GM04503 (cell line): ENCODE measurements at regions not wholly inside any gene's neighbourhood (a gene's known extent, or its start where the extent isn't known, plus 50 kb on each side); places are given as distances from the start of the nearest gene placed in this dataset.

Experiments
- DNase-seq: peaks from one replicate; pipeline ENCODE4 v3.0.0-alpha.2; 2012; ENCODE audit warnings: low read depth

DNA sequence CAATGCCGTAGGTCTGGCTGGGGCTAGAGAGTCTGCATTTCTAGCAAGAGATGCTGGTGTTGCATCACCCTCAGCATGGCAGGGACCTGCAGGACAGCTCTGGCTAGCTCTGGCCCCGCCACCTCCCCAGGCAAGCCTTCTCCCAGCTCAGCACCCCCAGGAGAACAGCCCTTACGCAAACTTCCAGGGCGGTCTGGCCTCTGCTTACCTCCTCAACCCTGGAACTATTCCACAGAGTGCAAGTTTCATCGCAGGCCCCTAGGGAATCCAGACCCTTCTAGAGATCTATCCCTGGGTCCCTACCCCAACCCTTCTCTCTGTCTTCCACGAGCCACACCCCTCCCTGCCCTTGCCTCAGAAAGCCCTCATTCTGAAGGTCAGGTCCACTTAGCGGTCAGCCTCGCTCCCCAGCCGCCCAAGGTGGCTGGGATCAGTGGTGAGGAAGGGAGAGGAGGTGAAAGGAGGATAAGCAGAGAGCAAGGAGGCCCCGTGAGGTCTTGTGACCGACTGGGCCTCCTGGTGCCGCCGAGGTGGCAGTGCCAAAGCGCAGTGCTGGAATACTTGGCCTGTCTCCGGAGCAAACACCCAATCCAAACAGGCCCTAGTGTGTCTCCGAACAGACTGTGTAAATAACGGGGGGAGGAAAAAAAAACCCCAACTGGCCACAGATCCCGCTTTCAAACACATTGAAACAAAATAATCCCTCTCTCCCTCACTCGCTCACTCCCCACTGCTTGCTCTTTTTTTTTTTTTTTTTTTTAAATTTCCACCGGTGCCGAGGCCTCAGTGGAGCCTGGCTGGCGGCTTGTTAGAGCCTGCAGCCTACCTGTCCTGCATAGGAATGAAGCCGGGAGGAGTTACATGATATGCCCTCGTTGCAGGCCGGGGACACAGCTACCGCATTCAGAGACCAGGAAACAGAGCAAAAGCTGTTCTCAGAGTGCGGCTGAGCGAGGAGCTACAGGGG, 380.9 kb downstream of the SOX9 start:
- no peak for DNase-seq

DNA sequence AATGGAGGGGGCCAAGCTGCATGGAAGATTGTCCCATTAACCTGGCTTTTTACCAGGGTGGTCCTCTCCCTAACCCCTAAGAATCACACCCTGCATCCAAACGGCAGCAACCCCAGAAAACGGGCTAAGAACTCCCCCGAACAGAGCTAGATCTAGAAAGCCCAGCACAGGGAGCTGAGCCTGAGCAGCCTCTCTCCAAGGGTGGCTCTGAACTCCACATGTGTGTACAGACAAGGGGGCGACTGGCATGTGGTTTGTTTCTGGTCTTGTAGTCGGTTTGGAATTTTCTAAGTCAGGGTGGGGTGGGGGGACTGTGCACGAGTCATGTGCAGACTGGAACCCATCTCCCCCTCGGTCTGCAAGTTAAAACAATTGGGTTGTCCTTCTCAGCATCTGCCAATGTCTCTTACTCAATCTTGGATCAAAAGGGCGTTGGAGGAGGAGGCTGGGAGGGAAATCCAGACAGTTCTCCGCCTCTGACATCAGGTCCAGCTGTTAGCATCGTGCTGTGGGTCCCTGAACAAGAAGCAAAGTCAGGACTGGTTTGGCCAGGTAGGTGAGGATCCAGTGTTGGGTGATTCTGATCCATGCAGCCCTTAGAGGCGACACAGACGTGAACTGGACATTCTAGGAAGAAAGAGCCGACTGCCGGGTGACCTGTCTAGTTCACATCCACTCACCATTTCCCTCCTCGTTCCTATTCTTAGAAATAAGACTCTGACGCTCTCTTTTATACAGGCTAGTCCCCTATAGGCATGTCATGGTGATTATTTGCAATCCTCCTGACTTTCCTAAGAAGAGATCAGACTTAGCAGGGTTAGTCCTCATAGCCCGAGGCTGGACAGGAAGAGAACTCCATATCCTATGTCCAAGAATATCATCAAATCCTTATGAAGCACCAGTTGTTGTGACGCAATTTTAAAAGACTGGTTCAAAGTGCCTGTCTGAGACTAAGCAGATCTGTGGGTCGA, 381.8 kb downstream of the SOX9 start:
- DNase-seq, result no peak

DNA sequence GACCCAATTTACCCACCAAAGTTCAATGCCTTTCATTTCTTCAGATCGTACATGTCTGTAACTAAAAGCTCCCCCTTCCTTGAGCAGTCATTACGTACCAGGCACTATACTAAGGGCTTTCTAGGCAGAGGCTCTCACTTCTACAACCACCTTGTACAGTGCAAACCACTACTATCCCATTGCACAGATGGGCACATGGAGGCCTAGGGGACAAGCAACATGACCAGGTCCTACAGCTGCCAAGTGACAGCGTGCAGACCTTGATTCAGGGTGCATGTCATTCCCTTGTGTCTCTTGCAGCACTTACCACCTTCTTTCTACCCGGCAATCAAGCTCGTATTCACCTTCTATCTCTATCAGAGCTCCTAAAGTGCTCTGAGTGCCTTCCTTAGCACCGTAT, 382.7 kb downstream of the SOX9 start:
- no peak for DNase-seq

DNA sequence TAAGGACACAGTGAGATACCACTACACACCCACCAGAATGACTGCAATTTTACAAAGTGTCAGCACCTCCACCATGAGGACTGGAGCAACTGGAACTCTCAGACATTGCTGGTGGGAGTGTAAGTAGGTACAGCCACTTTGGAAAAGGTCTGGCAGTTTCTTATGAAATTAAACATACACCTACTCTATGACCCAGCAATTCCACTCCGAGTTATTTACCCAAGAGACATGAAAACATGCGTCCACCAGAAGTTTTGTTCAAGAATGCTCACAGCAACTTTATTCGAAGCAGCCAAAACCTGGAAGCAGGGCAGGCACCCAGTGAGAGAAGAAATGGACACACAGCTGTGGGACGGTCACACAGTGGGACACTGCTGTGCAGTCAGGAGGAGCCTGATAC, 384.0 kb downstream of the SOX9 start:
- DNase-seq, result no peak

DNA sequence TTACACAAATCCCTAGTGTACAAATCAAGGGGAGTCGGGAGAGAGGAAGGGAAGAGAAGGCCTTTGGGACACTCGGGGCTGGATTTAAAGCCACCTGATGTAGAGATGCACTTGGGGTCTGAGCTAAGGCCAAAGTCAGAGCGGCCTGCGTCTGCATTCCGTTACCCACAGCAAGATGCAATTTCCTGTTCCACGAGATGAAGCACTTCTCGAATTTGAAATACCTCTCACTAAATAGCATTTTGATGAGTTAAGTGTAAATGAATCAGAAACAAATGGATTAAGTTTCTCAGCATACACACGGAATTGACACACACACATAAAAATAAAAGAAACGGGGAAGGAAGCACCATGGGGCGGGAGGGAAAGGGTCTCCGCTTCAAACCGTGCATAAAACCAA, 386.0 kb downstream of the SOX9 start:
- no peak for DNase-seq

DNA sequence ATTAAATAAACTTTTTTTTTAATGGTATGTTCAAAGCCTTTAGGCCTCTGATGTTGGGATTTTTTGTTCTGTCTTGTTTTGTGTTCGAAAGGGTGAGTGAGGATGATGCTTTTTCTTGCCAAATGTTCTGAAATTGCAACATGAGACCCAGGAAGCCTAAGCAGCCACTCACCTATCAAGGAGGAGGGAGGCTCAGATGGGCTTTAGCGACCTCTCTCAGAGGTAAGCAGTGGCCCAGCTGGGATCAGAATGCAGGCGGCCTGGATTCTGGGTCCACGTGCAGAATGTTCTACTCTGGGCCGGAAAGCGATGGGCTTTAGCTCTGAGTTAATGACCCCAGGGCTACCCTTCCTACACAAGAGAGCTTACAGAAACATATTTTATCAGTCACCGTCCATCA, 386.6 kb downstream of the SOX9 start:
- no peak for DNase-seq

DNA sequence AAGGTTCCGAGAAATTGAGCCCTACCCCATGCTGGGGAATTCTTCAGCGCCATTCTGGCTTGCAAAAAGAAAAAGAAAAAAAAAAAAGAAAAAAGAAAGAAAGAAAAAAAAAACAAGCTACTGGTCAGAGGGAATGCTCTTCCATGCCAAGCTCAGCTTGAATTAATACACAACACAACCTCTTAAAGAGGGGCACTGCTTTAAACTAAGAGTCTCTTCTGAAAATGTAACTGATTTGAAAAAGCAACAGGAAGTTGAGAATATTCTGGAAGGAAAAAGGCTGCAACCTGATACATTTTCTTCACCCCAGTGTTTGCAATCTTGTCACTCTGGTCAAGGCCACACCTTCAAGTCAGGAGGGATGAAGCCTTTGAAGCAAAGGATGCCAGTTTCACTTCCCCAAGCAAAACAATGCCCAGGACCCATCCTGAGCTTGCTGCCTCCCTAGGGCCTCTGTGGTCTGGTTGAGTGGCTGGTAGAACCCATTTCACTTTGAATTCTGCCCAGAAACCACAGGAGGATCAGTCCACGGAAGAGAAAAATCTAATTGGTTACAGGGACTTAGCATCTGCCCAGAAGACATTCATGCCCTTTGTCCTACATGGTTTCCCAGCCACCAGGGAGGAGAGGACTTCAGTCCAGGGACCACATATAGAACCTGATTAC, 389.7 kb downstream of the SOX9 start:
- no peak for DNase-seq

DNA sequence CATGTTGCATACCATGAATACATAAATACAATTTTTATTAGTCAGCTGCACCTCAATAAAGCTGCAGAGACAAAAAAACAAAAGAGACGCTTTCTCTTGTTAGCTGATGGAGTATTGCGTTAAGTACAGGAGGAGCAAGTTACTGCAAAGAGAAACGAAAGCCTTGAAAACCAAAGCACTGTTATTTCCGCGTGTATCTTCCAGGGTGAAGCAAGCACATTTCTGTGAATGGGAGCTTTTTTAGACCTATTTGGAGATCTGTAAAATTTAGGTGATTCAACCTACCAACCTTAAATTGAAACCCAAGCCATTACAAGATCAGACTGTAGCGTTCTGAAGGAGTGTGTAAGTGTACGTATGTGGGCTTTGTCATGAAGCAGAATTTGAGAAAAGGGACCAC, 390.4 kb downstream of the SOX9 start:
- no peak for DNase-seq

DNA sequence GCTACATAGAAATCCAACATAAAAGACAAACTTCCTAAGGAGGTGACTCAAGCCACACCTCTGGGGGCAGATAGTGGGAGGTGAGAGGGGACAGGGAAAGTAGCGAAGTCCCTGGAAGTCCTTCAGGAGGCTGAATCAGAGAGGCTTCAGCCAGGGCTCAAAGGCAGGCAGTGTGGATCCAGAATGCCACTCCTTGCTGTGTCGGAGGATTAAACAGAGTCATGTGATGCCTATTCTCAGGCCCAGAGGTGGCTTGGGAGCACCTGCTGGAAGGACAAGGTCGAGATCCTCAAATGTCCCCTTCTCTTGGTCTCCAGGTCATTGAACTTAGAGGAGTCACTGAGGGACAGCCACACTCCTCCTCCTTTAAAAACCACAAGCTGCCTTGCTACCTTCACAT, 391.1 kb downstream of the SOX9 start:
- DNase-seq, result no peak

DNA sequence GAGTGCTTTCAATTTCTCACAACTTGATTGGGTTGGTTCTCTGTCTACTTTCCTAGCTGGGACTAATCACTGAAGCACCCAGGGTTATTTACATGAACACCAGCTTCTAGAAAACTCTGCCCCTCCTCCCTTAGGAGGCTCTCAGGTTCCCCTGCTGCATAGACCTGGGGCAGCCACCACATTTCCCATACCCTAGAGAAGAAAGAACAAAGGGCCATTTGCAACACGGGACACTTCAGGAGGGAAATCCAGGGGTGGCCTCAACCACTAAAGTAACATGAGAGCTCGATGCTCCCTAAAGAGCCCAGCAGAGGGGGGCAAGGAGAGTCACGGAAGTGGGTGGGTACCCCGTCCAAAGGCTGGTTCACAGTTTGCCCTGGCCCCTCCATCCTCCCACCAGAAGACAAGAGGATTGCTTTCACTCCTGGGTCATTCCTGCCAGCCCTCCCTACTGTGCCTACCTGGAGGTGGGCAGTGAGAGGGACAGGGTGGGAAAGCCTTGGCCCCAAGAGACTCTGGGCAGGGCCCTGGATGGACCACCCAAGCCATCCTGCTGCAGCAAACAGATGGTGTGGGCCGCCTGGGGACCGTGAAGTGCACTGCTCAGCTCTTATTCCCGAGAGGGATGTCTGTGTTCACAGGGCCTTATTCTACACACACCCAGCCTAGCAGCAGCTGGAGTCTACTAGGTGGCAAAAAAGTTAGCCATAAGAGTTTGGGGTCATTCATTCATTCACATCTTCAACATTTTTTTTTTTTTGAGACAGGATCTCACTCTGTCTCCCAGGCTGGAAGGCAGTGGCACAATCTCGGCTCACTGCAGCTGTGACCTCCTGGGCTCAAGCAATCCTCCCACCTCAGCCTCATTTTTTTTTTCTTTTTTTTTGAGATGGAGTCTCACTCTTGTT, 392.1 kb downstream of the SOX9 start:
- DNase-seq, result no peak

DNA sequence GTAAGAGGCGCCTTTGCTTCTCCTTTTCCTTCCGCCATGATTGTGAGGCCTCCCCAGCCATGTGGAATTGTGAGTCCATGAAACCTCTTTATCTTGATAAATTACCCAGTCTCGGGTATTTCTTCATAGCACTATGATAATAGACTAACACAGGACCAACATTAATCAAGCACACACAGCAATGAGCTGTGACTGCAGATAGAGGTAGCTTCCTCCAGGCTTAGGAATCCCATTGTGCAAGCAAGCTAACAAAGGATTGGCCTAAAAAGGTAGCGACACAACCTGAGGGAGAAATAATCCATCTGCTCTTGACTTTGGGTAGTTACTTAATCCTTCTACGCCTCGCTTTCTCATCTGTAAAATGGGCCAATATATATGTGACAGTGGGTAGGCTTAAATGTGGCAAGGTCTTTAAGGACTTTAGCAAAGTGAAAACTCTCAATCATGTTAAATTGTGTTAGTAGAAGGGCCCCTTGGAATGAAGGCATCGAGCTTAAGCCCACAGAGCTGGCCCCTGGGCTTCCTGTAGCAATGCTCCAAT, 393.6 kb downstream of the SOX9 start:
- no peak for DNase-seq

DNA sequence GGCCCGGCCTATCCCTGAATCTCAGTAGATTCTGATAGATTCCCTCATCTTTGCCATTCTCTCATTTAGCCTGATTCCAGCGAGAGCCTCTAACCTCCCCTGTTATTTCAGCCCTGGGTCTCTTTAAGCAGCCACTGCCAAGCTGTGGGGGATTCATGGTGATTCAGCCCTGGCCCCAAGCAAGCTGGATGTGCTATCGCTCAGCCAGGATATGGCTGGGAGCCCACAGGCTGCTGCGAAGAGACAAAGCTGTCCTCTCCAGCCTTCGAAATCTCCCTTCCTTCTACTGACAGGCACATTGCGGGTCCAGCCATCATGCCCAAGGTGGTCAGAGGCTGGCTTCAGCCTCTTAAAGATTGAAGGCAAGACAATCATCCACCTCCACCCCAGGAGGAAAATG, 394.1 kb downstream of the SOX9 start:
- DNase-seq, result no peak

DNA sequence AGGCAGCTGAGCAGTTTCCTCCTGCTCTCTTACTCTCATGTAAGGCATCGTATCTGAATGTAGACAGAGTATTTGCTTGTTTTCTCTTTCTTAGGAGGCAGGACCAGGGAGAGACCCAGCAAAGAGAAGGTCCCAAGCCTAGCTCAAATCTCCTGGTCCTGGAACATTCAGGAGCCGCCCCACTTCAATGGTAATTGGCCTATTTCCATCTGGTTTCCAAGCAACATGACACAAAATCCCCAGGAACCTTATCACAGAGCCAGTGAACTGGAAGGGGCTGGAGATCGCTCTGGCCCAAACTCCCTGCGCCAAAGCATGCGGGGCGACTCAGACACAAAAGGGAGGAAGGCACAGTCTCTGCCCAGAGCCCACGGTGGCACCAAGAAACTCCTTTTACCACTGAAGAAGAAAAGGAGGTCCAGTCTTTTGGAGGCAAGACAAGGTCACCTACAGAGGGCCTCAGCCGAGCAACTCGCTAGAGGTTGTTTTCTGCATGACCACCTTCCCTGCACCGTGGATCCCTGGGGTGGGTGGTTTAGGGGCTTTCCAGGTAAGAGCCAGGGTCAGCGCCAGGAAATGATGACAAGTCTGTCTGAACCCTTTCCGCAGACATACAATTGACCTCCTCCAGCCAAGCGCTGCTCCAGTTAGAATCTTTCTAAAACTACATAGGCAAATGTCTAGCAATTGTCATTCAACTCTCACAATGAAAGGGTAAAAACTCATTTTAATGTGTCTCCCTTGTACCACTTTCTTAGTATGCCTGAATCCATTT, 394.7 kb downstream of the SOX9 start:
- no peak for DNase-seq

DNA sequence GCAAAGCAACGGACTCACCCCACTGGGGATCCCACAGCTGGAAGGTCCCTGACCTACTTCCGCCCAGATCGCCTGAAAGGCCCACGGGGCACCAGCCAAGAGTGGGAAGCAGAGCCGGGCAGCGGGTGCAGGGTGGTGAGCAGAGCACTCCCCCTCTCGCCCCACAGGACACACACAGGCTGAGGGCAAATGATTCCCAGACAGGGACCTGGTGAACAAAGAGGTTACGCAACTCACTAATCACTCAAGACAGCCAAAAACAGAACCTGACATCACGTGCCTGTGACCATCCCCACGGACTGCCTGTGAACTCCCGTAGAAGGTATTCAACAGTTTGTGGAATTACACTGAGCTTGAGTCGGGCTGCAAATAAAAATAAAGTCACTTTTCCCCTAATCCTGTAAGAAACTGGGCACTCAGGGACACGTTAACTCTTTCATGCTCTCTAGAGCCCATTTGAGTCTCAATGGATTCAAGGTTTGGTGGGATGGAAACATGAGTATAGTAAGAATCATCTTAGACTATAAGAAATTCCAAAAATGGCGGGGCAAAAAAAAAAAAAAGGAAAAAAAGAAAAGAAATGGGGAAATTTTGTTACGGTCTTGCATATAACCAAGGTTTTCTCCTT, 396.1 kb downstream of the SOX9 start:
- no peak for DNase-seq

DNA sequence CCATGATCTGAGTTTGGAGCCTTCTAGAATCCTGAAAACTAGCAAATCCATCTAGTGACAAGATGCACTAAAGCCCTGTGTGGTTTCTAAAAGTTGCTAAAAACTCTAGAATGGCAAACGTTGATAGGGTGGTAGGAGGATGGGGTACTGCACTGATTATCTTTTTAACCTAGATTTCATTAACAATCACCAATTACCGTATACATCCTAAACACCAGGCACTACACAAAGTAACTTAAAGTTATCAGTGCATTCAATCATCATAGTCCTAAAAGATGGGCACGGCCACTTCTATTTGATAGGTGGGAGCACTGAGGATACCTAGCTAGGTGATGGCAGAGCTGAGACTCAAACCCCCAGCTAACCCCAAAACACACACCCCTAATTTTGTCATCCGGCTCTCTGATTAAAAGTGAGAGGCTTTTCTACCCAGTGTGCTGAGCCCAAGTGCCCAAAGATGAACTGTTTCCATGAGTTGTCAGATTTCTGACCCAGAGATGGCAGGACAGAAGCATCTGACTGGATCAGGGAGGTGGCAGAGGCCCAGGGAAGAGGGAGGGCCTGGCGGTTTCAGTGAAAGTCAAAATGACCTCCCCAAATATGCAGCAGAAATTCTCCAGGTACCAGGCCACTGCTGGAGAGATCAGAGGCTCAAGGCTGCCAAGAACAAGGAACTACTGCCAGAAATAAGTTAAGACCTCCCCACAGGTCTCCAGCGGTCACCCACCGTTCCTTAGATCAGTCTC, 396.8 kb downstream of the SOX9 start:
- no peak for DNase-seq

DNA sequence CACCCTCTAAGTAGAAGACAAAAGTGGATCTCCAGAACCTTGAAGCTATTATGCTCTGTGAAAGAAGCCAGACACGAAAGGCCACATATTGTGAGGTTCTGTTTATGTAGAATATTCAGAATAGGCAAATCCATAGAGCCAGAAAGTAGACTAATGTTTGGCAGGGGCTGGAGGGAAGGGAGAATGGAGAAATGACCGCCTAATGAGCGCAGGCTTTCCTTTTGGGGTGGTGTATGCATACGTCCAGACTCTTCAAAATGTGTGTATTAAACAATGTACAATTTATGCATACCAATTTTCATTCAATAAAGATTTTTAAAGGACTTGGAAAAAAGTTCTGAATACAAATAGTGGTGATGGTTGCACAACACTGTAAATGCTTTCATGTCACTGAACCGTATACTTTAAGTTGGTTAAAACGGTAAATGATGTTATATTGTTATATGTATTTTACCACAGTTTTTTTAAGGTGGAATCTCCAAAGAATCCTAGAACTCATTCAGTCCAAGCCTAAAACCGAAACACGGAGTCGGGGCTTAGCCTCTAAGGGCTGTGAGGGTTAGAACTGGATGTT, 397.4 kb downstream of the SOX9 start:
- no peak for DNase-seq

DNA sequence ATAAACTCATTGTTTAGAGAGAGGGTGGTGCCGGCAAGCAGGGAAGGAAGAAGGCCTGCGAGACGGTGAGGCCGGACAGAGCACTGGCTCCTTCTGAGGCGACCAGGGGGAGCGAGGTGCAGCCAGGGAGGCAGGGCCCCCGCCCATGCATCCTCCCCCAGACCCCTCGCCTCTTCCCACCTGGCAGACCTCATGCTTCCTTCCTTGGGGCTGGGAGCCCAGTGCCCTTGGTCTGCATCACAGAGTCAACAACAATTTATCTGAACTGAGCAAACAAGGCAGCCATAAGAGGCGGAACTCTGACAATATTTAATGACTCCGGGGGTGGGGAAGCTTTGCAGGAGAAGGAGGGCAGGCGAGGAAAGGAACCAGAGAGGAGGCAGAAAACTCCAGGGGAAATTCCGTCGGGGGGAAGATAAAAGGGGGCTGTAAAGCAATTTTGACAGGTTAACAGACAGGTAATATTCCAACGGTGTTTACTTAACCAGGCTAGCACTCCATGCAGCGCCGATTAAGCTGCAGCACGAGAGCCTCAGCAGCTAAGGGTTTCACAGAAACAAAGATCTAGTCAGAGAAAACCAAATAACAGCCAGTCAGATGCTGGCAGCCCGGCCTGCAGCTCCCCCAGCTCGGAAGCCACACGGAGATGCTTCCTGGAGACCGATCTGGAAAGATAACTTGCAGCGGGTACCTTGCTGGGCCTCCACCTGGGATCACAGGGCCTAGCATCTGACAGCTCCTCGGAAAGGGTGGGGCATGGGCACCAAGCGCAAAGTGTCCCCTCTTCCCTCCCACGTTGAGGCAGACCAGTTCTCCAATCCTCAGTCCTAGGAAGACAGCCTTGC, 398.2 kb downstream of the SOX9 start:
- DNase-seq, result no peak

DNA sequence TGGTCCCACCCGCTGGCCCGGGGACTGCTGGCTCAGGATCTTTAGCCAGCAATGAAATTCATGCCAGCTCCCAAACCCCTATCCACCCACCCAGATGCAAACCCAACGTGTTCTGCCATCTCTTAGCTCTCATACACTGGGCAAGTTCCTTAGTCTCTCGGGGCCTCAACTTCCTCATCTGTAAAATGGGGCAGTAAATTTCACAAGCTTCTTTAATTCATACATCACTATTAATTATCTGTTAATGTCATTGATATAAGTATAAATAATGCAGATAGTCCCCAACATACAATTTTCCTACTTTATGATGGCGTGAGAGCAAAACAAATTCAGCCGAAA, 398.7 kb downstream of the SOX9 start:
- DNase-seq, result no peak
